ENCODE measurements at regions not wholly inside any gene's neighbourhood (a gene's known extent, or its start where the extent isn't known, plus 50 kb on each side); places are given as distances from the start of the nearest gene placed in this dataset.

DNA sequence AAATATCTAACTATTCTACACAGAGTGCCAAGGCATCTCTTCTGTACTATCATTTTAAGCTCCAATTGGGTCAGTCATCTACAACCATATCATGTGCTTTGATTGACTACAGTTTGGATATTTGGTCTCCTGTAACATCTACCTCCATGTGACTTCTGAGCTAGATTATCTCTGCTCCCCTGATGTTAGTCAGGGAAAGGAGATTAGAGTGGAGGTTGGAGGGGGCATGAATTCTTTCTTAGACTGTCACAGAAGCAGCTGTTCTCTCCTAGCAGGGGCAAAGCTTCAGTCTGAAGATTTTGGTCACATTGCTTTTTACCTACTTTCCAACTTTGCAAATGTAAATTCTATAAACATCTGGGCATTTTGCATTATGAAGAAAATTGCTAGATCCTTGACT lies 62.6 kb upstream of the C4orf54 start:
- CTCF ChIA-PET, result no interaction called here
- DNase-seq (ENCODE audit: extremely low spot score), result no peak
- POLR2A ChIA-PET, result no interaction called here
- TF ChIP-seq SUZ12 (IDR thresholded peaks at IDR 0.05) (no peak), TARDBP (IDR thresholded peaks at IDR 0.05) (no peak), BHLHE40 (IDR thresholded peaks at IDR 0.05; ENCODE audit: borderline replicate concordance) (no peak), FOXK2 (IDR thresholded peaks at IDR 0.05) (no peak), HDGF (IDR thresholded peaks at IDR 0.05; ENCODE audit: borderline replicate concordance) (no peak), SP1 (IDR thresholded peaks at IDR 0.05) (no peak)

DNA sequence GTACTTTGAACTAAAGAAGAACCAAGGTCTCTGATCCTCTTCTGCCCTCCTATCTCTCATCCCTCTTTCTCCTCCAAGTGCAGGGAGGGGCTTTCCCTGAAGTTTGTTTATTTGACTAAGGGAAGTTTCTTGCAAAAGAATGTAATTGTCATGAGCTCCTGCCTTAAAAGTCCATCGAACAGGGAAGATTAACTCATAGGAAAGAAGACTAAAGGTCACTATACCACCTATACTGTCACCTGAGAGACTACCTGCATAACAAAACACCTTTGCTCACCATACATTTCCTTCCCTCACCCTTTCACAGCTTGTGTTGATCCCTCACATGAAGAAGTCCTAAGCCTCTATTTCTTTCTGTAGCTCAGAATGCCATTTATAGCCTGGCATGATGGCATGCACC lies 59.4 kb upstream of the C4orf54 start:
- ChIA-PET CTCF (no interaction called here), POLR2A (no interaction called here)
- TF ChIP-seq BHLHE40 (IDR thresholded peaks at IDR 0.05; ENCODE audit: borderline replicate concordance) (no peak), HDGF (IDR thresholded peaks at IDR 0.05; ENCODE audit: borderline replicate concordance) (no peak), FOXA1 (IDR thresholded peaks at IDR 0.05) (no peak), ZNF384 (IDR thresholded peaks at IDR 0.05) (no peak), SUZ12 (IDR thresholded peaks at IDR 0.05) (no peak)
- DNase-seq (ENCODE audit: extremely low spot score), result no peak

DNA sequence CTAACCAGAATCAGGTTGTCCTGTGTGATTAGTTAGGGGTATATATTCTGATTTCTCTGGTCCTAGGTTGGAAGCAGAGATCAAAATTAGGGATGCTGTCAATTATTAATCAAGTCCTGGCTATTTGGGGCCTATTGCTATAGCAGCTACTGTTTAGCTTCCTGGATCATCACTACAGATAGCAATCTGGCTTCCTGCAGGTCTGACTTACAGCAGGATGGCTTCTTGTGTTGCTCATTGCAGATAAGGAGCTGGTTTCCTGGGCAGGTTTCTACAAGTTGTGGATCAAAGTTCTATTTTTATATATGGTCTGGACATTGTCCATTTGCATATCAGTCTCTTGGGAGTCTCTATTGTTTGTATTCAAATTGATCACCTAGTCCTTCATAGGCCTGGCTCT lies 57.7 kb upstream of the C4orf54 start:
- no peak for DNase-seq (ENCODE audit: extremely low spot score)
- CTCF ChIA-PET, result no interaction called here
- POLR2A ChIA-PET, result no interaction called here
- TF ChIP-seq TARDBP (IDR thresholded peaks at IDR 0.05), result no peak
- TF ChIP-seq ZNF384 (IDR thresholded peaks at IDR 0.05), result no peak
- no peak for TF ChIP-seq HDGF (IDR thresholded peaks at IDR 0.05; ENCODE audit: borderline replicate concordance)
- no peak for TF ChIP-seq ARNT (IDR thresholded peaks at IDR 0.05)
- TF ChIP-seq SP1 (IDR thresholded peaks at IDR 0.05), result no peak
- TF ChIP-seq FOXA1 (IDR thresholded peaks at IDR 0.05), result no peak
- no peak for TF ChIP-seq BHLHE40 (IDR thresholded peaks at IDR 0.05; ENCODE audit: borderline replicate concordance)
- TF ChIP-seq FOXM1 (IDR thresholded peaks at IDR 0.05; ENCODE audit: borderline replicate concordance), result no peak
- TF ChIP-seq LEF1 (IDR thresholded peaks at IDR 0.05; ENCODE audit: borderline replicate concordance), result no peak
- no peak for TF ChIP-seq SUZ12 (IDR thresholded peaks at IDR 0.05)
- no peak for TF ChIP-seq ELF4 (IDR thresholded peaks at IDR 0.05)
- no peak for TF ChIP-seq FOXK2 (IDR thresholded peaks at IDR 0.05)
- no peak for TF ChIP-seq L3MBTL2 (conservative IDR thresholded peaks at IDR 0.05)
- TF ChIP-seq CTBP1 (IDR thresholded peaks at IDR 0.05; ENCODE audit: borderline replicate concordance), result no peak
- TF ChIP-seq NFRKB (IDR thresholded peaks at IDR 0.05), result no peak

DNA sequence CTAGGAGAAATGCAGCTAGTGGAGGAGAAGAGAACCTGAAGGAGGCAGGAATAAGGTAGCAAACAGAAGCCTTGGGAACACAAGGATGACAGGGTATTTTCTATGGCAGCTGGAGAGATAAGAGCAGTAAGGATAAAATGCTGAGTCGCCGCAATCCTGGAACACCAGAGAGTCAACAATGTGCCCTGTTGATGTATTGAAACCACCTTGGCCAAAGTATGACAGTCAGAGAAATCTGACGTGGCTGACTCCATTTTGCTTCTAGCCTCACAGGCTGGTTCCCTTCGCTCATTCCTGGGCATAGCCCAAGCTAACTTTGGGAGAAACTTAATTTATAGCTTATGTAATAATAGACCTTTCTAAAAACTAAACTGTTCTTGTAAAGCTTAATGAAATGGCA lies 56.6 kb upstream of the C4orf54 start:
- POLR2A ChIA-PET, result no interaction called here
- no peak for TF ChIP-seq NFRKB (IDR thresholded peaks at IDR 0.05)
- DNase-seq (ENCODE audit: extremely low spot score), result no peak
- CTCF ChIA-PET, result no interaction called here

DNA sequence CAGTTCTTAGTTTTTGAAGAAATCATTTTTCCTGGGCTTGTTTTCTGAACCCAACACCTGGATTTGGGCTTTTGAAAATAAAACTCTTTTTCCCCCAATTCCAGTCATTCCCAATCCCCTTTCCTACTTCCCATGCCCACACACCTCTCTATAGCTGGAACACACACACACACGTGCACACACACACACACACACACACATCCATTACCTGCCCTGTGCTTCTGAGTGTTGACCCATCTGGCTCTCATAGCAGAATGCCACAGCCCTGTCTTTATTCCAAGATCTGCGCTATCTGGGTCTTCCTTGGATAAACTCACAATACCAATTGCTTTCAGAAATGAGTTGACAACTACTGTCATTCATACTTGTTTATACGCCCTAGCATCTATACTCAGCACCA lies 54.9 kb upstream of the C4orf54 start:
- POLR2A ChIA-PET, result interaction anchor here (1.8 kb wide), 1 partner anchor 149 kb away, joined by 5 read pairs; the partner anchor contains the start of gene TRMT10A
- DNase-seq (ENCODE audit: extremely low spot score), result no peak
- CTCF ChIA-PET, result no interaction called here
- TF ChIP-seq ARNT (IDR thresholded peaks at IDR 0.05) (no peak), BHLHE40 (IDR thresholded peaks at IDR 0.05; ENCODE audit: borderline replicate concordance) (no peak), FOXM1 (IDR thresholded peaks at IDR 0.05; ENCODE audit: borderline replicate concordance) (no peak), ZNF384 (IDR thresholded peaks at IDR 0.05) (no peak), TARDBP (IDR thresholded peaks at IDR 0.05) (no peak), SUZ12 (IDR thresholded peaks at IDR 0.05) (no peak), LEF1 (IDR thresholded peaks at IDR 0.05; ENCODE audit: borderline replicate concordance) (no peak), ELF4 (IDR thresholded peaks at IDR 0.05) (no peak), L3MBTL2 (conservative IDR thresholded peaks at IDR 0.05) (no peak), CTBP1 (IDR thresholded peaks at IDR 0.05; ENCODE audit: borderline replicate concordance) (no peak), FOXK2 (IDR thresholded peaks at IDR 0.05) (no peak), SP1 (IDR thresholded peaks at IDR 0.05) (no peak), FOXA1 (IDR thresholded peaks at IDR 0.05) (no peak)
- TF ChIP-seq, protein P1, sequence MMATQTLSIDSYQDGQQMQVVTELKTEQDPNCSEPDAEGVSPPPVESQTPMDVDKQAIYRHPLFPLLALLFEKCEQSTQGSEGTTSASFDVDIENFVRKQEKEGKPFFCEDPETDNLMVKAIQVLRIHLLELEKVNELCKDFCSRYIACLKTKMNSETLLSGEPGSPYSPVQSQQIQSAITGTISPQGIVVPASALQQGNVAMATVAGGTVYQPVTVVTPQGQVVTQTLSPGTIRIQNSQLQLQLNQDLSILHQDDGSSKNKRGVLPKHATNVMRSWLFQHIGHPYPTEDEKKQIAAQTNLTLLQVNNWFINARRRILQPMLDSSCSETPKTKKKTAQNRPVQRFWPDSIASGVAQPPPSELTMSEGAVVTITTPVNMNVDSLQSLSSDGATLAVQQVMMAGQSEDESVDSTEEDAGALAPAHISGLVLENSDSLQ (IDR thresholded peaks at IDR 0.05), result no peak

DNA sequence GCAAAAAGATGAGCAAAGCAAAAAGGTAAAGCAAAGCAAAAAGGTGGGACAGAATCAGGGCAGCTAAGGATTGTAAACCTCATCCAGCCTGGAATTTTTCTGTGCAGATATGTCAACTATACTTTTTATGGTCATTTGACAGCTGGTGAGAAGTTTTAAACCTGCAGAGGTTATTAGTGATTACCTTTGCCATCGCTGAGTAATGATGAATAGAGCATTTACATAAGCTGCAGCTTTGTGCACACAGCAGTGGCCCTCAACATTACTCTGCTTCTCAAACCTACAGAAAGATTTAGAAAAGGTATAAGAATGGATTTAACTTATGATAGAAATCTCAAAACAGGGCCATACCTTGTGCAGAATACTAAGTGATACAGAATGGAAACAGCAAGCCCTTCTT lies 54.5 kb upstream of the C4orf54 start:
- ChIA-PET POLR2A (interaction anchor here (1.8 kb wide), 1 partner anchor 149 kb away, joined by 5 read pairs; the partner anchor contains the start of gene TRMT10A), CTCF (no interaction called here)
- DNase-seq (ENCODE audit: extremely low spot score), result no peak
- no peak for TF ChIP-seq L3MBTL2 (conservative IDR thresholded peaks at IDR 0.05)
- no peak for TF ChIP-seq CTBP1 (IDR thresholded peaks at IDR 0.05; ENCODE audit: borderline replicate concordance)

DNA sequence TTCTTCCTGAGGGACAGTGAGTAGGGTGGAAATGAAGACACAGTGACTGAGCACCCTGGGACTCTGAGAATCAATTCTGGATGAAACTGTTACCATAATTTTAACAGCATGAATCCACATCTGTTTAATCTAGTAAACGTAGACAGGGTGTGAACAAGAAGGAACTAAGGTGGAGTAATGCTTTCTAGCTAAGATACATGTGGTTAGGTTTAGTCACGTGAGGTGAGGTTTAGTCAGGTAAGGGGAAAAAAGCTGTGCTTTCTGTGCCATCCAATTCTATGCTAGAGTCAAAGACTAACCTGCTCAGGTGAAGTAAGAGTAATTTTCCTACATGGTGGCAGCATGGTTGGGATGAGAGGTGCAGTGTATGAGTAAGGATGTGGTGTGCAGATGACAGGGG lies 54.0 kb upstream of the C4orf54 start:
- POLR2A ChIA-PET, result interaction anchor here (1.8 kb wide), 1 partner anchor 148 kb away, joined by 5 read pairs; the partner anchor contains the start of gene TRMT10A
- no peak for DNase-seq (ENCODE audit: extremely low spot score)
- CTCF ChIA-PET, result no interaction called here
- TF ChIP-seq, protein P1 (IDR thresholded peaks at IDR 0.05), result no peak
- TF ChIP-seq TARDBP (IDR thresholded peaks at IDR 0.05), result no peak
- TF ChIP-seq FOXK2 (IDR thresholded peaks at IDR 0.05), result no peak

DNA sequence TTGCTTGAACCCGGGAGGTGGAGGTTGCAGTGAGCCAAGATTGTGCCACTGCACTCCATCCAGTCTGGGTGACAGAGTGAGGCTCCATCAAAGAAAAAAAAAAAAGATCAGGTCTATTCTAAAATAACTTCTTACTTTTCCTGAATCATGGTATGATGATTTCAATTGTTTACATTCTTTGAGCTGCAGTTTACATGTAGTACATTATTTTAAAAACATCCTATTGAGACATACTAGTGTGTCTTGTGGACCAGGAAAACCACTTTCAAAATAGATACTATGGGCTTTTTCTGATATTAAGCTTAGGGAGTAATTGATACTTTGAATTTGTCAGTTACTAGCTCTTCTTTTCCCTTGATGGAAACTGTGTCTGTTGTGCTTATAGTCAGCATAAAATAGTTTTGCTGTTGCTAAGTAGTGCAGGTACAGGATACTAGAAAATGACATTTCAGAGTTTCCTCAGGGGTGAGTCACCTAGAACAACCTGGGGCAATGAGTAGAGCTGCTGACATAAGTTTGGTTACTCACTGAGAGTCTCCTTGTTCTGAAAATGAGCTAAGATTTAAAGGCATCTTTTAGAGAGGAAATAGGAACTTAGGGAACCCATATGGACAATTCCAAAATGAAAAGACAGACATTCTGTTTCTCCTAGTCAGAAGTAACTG lies 53.2 kb upstream of the C4orf54 start:
- POLR2A ChIA-PET, result interaction anchor here (1.8 kb wide), 1 partner anchor 147 kb away, joined by 5 read pairs; the partner anchor contains the start of gene TRMT10A
- TF ChIP-seq NFRKB (IDR thresholded peaks at IDR 0.05), result no peak
- no peak for TF ChIP-seq TARDBP (IDR thresholded peaks at IDR 0.05)
- no peak for TF ChIP-seq FOXA1 (IDR thresholded peaks at IDR 0.05)
- no peak for TF ChIP-seq ELF4 (IDR thresholded peaks at IDR 0.05)
- TF ChIP-seq FOXK2 (IDR thresholded peaks at IDR 0.05), result no peak
- TF ChIP-seq L3MBTL2 (conservative IDR thresholded peaks at IDR 0.05), result no peak
- no peak for DNase-seq (ENCODE audit: extremely low spot score)
- CTCF ChIA-PET, result no interaction called here

All from HEK293T (cell line).